HFFc6 (cell line): ENCODE measurements at regions not wholly inside any gene's neighbourhood (a gene's known extent, or its start where the extent isn't known, plus 50 kb on each side); places are given as distances from the start of the nearest gene placed in this dataset.

Experiments
- DNase-seq: peaks from one replicate; pipeline ENCODE4 v3.0.0-alpha.2; 2018
- H3K27ac Mint-ChIP-seq: 2 replicates; pipeline ENCODE4 v1.8.0; 2020; ENCODE audit warnings: mild to moderate bottlenecking, mixed read lengths
- H3K27me3 Mint-ChIP-seq: 2 replicates; pipeline ENCODE4 v1.8.0; 2021; ENCODE audit warnings: mild to moderate bottlenecking, moderate library complexity, mixed read lengths; ENCODE audit not compliant: insufficient read depth
- H3K36me3 Mint-ChIP-seq: 2 replicates; pipeline ENCODE4 v1.8.0; 2021; ENCODE audit warnings: low read depth, mixed read lengths
- H3K4me1 Mint-ChIP-seq: 2 replicates; pipeline ENCODE4 v1.8.0; 2020; ENCODE audit warnings: low read depth, mixed read lengths
- H3K4me3 Mint-ChIP-seq: 2 replicates; pipeline ENCODE4 v1.8.0; 2020; ENCODE audit warnings: mild to moderate bottlenecking, moderate library complexity, mixed read lengths
- H3K9me3 Mint-ChIP-seq: 2 replicates; pipeline ENCODE4 v1.8.0; 2020; ENCODE audit warnings: mild to moderate bottlenecking, mixed read lengths
- TF ChIP-seq, protein P1 (sequence below): fragments of 200-600 bp; sonication (generic); IDR thresholded peaks from 2 replicates; pipeline ENCODE4 v1.5.0; 2021; ENCODE audit warnings: antibody characterized with exemption, mild to moderate bottlenecking

DNA sequence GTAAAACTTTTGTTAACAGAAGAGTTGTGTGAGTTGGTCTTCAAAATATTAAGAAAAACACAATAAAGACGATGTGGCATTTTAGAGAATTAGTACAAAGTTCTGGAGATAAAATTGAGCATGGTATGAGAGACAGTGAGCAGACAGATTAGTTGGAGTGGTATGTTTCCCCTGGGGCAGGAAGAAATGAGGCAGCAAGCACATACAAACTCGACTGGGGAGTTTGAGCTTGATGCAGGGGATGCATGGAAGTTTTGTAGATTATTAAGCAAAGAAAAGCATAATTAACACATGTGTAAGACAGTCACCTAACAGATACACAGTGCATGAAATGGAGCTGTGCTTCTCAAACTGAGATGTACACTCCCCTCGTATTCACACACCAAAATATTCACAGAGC lies 58.1 kb upstream of the IL2 start:
- H3K9me3 Mint-ChIP-seq: no peaks in the 10 kb centered on the region
- no peaks in the 10 kb centered on the region for H3K4me1 Mint-ChIP-seq
- no peaks in the 10 kb centered on the region for H3K36me3 Mint-ChIP-seq
- TF ChIP-seq, protein P1, sequence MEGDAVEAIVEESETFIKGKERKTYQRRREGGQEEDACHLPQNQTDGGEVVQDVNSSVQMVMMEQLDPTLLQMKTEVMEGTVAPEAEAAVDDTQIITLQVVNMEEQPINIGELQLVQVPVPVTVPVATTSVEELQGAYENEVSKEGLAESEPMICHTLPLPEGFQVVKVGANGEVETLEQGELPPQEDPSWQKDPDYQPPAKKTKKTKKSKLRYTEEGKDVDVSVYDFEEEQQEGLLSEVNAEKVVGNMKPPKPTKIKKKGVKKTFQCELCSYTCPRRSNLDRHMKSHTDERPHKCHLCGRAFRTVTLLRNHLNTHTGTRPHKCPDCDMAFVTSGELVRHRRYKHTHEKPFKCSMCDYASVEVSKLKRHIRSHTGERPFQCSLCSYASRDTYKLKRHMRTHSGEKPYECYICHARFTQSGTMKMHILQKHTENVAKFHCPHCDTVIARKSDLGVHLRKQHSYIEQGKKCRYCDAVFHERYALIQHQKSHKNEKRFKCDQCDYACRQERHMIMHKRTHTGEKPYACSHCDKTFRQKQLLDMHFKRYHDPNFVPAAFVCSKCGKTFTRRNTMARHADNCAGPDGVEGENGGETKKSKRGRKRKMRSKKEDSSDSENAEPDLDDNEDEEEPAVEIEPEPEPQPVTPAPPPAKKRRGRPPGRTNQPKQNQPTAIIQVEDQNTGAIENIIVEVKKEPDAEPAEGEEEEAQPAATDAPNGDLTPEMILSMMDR: no peak
- DNase-seq: no peak
- H3K4me3 Mint-ChIP-seq: no peak overlapping the region
- H3K27ac Mint-ChIP-seq: no peak overlapping the region
- H3K27me3 Mint-ChIP-seq: peaks cover 12% of the 10 kb centered on the region

GRCh38 chr4:122512430-122512829 lies 55.9 kb upstream of the IL2 start:
- DNase-seq: no peak
- H3K27ac Mint-ChIP-seq: no peak overlapping the region
- H3K9me3 Mint-ChIP-seq: no peaks in the 10 kb centered on the region
- TF ChIP-seq, protein P1: no peak
- H3K36me3 Mint-ChIP-seq: no peaks in the 10 kb centered on the region
- peaks cover 6% of the 10 kb centered on the region; the same call in 1 of the 2 replicates for H3K4me1 Mint-ChIP-seq
- H3K4me3 Mint-ChIP-seq: no peak overlapping the region
- H3K27me3 Mint-ChIP-seq: peaks cover 5% of the 10 kb centered on the region

DNA sequence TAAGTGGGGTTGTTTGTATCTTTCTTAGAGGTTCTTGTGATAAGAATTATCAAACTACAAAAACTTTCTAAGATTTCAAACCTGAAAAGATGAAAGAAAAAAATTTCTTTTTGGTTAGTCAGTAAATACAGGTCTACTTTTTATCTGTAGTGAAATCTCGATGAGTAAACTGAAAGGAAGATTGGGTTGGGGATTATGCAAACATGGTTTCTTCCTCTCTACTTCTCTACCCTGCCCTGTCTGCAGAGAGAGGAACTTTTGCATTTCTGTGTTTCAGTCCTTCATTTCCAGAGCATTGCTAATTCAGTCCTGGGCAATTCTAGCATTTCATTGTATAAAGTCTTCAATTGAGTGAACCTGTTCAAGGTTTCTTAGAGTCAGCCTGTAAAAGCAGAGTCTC lies 51.6 kb upstream of the IL2 start:
- H3K27me3 Mint-ChIP-seq: peaks cover 6% of the 10 kb centered on the region
- no peaks in the 10 kb centered on the region for H3K36me3 Mint-ChIP-seq
- no peak overlapping the region for H3K4me3 Mint-ChIP-seq
- TF ChIP-seq, protein P1: no peak
- no peak for DNase-seq
- no peak overlapping the region for H3K27ac Mint-ChIP-seq
- H3K9me3 Mint-ChIP-seq: no peaks in the 10 kb centered on the region
- H3K4me1 Mint-ChIP-seq: peaks cover 6% of the 10 kb centered on the region; the same call in 1 of the 2 replicates
